Thymus (tissue), 11 donors: ENCODE measurements at regions not wholly inside any gene's neighbourhood (a gene's known extent, or its start where the extent isn't known, plus 50 kb on each side); places are given as distances from the start of the nearest gene placed in this dataset.

Experiments
- DNase-seq, 9 donors: peaks; one replicate each; pipeline ENCODE4 v3.0.0-alpha.2; 2013; ENCODE audit warnings: low spot score in 9 of 9, low read depth in 6 of 9, missing footprints in 1 of 9
- H3K27ac ChIP-seq, 2 donors: one replicate each; pipeline ENCODE4 v1.5.1; 2013; ENCODE audit warnings: control low read depth in 1 of 2, low read depth in 1 of 2, low read length in 1 of 2, mild to moderate bottlenecking in 1 of 2, moderate library complexity in 1 of 2
- H3K27me3 ChIP-seq, 2 donors: one replicate each; pipeline ENCODE4 v1.5.1; 2013; ENCODE audit warnings: low read length in 1 of 2; ENCODE audit not compliant: control insufficient read depth in 2 of 2, insufficient read depth in 1 of 2
- H3K36me3 ChIP-seq, 2 donors: one replicate each; pipeline ENCODE4 v1.5.1; 2013; ENCODE audit warnings: low read length in 1 of 2, mild to moderate bottlenecking in 1 of 2, moderate library complexity in 1 of 2; ENCODE audit not compliant: control insufficient read depth in 2 of 2, insufficient read depth in 2 of 2
- H3K4me1 ChIP-seq, 2 donors: one replicate each; pipeline ENCODE4 v1.5.1; 2013; ENCODE audit warnings: low read length in 2 of 2; ENCODE audit not compliant: control insufficient read depth in 2 of 2, insufficient read depth in 2 of 2
- H3K4me3 ChIP-seq, 2 donors: one replicate each; pipeline ENCODE4 v1.5.1; 2013; ENCODE audit warnings: low read length in 2 of 2, control low read depth in 1 of 2, mild to moderate bottlenecking in 1 of 2
- H3K9me3 ChIP-seq, 2 donors: one replicate each; pipeline ENCODE4 v1.5.1; 2013; ENCODE audit warnings: low read length in 1 of 2, mild to moderate bottlenecking in 1 of 2; ENCODE audit not compliant: control insufficient read depth in 2 of 2, insufficient read depth in 1 of 2
- WGBS: extraction: QIAGEN DNeasy Blood & Tissue Kit; methylation state at CpG from one replicate; pipeline ENCODE4 v1.1.7; 2013; 5-methylcytosine and 5-hydroxymethylcytosine counted together
- donor health status: healthy.

DNA sequence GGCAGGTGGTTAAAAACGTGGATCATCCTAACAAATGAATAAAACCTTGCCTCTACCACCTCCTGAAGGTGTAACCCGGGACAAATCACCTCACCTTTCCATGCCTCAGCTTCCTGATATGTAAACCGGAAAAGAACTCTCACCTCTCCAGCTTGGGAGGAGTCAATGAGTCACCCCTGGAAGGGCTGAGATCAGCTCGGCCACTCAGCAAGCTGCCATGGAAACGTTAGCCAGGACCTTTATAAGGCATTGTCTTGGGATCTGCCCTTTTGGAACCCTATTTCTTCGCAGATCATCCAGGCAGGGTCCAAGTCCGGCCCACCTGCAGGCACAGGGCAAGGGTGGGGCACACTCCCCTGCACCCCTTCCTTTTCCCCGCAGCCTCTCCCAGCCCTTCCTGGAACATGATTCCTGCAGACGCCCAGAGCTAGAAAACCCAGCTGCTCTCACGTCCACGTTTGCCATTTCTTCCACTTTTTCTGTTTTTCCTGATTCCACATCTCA lies 81.6 kb upstream of the PFKP start:
- 49% methylated on average over 11 of the region's 11 CpGs for WGBS
- peaks cover 2 to 5% of the 10 kb centered on the region in 2 donors for H3K9me3 ChIP-seq
- H3K36me3 ChIP-seq, result no peaks in the 10 kb centered on the region
- no peak overlapping the region for H3K4me3 ChIP-seq
- no peak overlapping the region for H3K27ac ChIP-seq
- H3K27me3 ChIP-seq, result peaks cover 2 to 16% of the 10 kb centered on the region in 2 donors
- no peaks in the 10 kb centered on the region for H3K4me1 ChIP-seq
- DNase-seq, result no peak

DNA sequence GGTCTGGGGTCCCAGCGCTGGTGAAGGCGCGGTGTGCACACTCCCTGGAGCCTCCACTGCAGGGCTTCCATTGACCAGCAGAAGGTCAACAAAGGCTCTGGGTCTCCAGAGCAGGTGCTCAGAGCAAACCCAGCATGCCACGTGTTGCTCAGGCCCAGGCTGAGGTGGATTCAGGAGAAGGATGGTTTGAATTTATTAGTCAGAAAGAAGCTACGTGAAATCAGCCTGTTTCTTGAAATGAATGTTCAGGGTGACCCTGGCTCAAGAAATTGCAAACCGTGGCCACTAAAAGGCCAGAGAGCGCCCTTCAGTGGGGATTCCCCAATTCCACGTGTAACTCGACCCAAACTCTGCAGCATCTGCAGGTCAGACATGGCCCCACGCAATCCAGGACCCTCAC lies 82.7 kb upstream of the PFKP start:
- Histone ChIP-seq H3K27ac (no peak overlapping the region), H3K9me3 (peaks cover 2 to 4% of the 10 kb centered on the region in 2 donors), H3K27me3 (peaks cover 2 to 16% of the 10 kb centered on the region in 2 donors), H3K4me3 (no peak overlapping the region), H3K36me3 (no peaks in the 10 kb centered on the region), H3K4me1 (no peaks in the 10 kb centered on the region)
- 93% methylated on average over 10 of the region's 10 CpGs for WGBS
- no peak for DNase-seq

DNA sequence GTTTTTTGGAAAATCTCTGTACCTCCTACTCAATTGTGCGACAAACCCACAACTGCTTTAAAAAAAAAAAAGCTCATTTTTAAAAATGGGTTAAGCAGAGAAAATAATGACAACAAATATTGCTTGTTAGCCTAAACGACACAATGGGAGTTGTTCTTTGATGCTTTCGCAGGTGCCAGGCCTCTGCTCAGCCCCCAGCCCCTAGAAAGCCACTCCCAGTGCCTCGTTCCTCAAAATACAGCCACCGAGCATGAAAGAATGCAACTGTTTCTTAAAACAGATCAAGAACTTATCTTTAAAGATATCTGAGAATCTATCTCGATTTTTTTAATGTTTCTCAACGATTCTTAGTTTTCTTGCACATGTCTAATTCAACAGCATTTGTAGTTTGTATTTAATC lies 85.2 kb upstream of the PFKP start:
- no peak overlapping the region for H3K4me3 ChIP-seq
- no peaks in the 10 kb centered on the region for H3K36me3 ChIP-seq
- H3K27ac ChIP-seq, result no peak overlapping the region
- 66% methylated on average over 7 of the region's 7 CpGs for WGBS
- no peaks in the 10 kb centered on the region for H3K4me1 ChIP-seq
- peaks cover 2 to 10% of the 10 kb centered on the region in 2 donors for H3K27me3 ChIP-seq
- H3K9me3 ChIP-seq, result no peaks in the 10 kb centered on the region
- DNase-seq, result no peak

DNA sequence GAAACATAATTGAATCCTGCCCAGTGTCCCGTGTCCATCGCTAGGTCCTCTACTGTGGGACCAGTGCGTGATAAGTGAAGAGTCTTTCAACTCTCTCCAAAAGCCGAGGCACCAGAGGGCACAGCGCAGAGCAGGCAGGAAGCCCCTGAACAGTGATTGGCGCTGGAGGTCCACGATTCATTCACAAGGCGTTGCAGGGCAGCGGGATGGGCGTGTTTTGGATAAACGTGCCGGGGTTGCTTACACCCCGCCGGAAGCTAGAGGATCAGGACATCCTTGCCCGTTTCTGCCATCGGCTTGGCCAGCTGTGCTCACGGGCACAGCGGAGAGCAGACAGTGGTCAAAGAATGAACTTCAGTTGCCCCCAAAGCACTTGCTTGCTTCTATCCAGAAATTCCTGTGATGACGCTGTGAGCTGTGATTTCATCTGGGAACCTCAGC lies 86.0 kb upstream of the PFKP start:
- no peak overlapping the region for H3K4me3 ChIP-seq
- 93% methylated on average over 19 of the region's 19 CpGs for WGBS
- no peak for DNase-seq
- no peaks in the 10 kb centered on the region for H3K36me3 ChIP-seq
- no peaks in the 10 kb centered on the region for H3K4me1 ChIP-seq
- H3K27me3 ChIP-seq, result peaks cover 1 to 8% of the 10 kb centered on the region in 2 donors
- H3K27ac ChIP-seq, result no peak overlapping the region
- no peaks in the 10 kb centered on the region for H3K9me3 ChIP-seq

- no peaks in the 10 kb centered on the region for H3K4me1 ChIP-seq
- no peak overlapping the region for H3K4me3 ChIP-seq
- H3K27ac ChIP-seq, result no peak overlapping the region
- 90% methylated on average over 10 of the region's 10 CpGs for WGBS
- H3K27me3 ChIP-seq, result peaks cover 0 to 6% of the 10 kb centered on the region in 2 donors
- no peaks in the 10 kb centered on the region for H3K9me3 ChIP-seq
- DNase-seq, result no peak
- H3K36me3 ChIP-seq, result no peaks in the 10 kb centered on the region
These were observed 86.5 kb upstream of the PFKP start for GRCh38 chr10:2980791-2981360.

DNA sequence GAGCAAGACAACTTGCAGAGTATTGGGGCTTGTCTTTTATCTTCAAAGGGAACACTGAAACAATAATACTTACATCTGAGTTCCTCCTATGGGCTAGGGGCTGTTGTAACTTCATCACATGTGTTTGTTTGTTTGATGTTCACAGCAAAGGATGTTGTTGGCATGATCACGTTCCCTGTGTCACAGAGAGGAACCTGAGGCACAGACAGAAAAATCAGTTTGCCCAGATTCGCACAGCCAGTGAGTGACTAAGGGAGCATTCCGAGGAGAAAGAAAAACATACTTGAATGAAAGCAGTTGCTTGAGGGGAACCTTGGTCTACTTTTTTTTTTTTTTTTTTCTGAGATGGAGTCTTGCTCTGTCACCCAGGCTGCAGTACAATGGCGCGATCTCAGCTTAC lies 87.2 kb upstream of the PFKP start:
- H3K36me3 ChIP-seq, result no peaks in the 10 kb centered on the region
- 88% methylated on average over 5 of the region's 5 CpGs for WGBS
- H3K4me1 ChIP-seq, result no peaks in the 10 kb centered on the region
- no peak for DNase-seq
- no peaks in the 10 kb centered on the region for H3K9me3 ChIP-seq
- peaks cover 0 to 3% of the 10 kb centered on the region in 2 donors for H3K27me3 ChIP-seq
- H3K4me3 ChIP-seq, result no peak overlapping the region
- H3K27ac ChIP-seq, result no peak overlapping the region

DNA sequence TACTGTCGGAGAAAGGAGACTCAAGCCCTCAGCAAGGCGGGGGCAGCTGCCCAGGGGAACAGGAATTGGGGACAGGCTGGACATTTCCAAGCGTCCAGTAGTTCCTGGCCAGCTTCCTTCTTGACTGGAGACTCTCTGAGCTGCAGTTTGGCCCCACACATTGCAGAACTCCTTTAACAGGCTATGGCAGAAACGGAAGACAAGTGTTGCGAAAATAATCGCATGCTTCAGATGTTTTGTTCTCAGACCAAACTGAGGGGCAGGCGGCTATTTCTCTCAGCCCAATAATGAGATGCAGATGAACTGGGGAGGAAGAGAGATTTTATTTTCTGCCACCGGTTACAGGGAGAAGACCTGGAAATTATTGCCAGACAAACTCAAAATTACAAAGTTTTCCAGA lies 88.0 kb upstream of the PFKP start:
- Histone ChIP-seq H3K9me3 (no peaks in the 10 kb centered on the region), H3K27ac (no peak overlapping the region), H3K27me3 (no peaks in the 10 kb centered on the region), H3K4me3 (no peak overlapping the region), H3K36me3 (no peaks in the 10 kb centered on the region), H3K4me1 (no peaks in the 10 kb centered on the region)
- DNase-seq, result no peak
- whole genome bisulfite sequencing, result 83% methylated on average over 8 of the region's 8 CpGs

DNA sequence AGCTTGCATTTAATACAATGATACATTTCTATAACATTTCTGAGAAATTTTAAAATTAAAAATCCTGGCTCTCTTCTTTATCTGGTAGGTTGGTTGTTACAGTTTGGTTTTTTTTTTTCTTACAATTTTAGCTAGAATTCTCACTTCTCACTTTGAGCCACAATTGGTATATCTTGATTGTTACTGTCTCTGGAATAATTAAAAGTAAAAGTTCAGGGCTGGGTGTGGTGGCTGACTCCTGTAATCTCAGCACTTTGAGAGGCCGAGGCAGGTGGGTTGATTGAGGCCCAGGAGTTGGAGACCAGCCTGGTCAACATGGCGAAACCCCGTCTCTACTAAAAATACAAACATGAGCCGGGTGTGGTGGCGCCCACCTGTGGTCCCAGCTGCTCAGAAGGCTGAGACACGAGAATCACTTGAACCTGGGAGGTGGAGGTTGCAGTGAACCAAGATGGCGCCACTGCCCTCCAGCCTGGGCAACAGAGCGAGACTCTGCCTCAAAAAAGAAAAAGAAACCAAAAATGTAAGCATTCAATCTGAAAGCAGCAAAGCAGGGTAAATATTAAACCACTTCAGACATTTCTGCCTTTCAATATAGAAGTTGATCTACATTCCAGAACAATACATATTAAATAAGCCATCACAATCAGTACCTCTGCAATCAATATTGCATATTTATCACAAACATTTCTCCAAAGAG lies 88.6 kb upstream of the PFKP start:
- no peak overlapping the region for H3K27ac ChIP-seq
- WGBS, result 95% methylated on average over 8 of the region's 8 CpGs

DNA sequence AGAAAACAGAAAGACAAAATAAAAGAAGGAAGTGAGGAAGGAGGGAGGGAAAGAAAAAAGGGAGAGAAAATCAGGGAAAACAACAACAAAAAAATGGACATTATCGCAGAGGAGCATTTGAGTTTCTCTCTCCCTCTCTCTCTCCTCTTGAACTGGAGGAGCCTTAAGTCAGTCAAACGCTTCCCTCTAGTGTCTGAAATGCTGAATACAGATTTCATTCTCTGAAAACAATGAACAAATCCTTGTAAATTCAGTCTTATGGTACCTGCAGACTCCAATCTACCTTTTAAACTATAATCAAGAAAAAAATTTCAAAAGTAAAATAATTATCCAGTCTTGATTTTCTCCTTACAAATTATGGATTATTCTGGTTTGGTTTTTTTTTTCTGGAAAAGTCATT lies 89.2 kb upstream of the PFKP start:
- Histone ChIP-seq H3K36me3 (no peaks in the 10 kb centered on the region), H3K9me3 (no peaks in the 10 kb centered on the region), H3K27me3 (peaks cover 0 to 2% of the 10 kb centered on the region in 2 donors), H3K4me3 (no peak overlapping the region), H3K4me1 (no peaks in the 10 kb centered on the region), H3K27ac (no peak overlapping the region)
- peak; percentile 3 to 72 (median 13) for DNase-seq
- 32% methylated on average over 2 of the region's 2 CpGs for WGBS

More for the DNA sequence above, 88.6 kb upstream of the PFKP start:
- Histone ChIP-seq H3K27me3 (no peaks in the 10 kb centered on the region), H3K36me3 (no peaks in the 10 kb centered on the region), H3K4me1 (no peaks in the 10 kb centered on the region), H3K4me3 (no peak overlapping the region), H3K9me3 (no peaks in the 10 kb centered on the region)
- no peak for DNase-seq
